ENCODE measurements at regions not wholly inside any gene's neighbourhood (a gene's known extent, or its start where the extent isn't known, plus 50 kb on each side); places are given as distances from the start of the nearest gene placed in this dataset.

DNA sequence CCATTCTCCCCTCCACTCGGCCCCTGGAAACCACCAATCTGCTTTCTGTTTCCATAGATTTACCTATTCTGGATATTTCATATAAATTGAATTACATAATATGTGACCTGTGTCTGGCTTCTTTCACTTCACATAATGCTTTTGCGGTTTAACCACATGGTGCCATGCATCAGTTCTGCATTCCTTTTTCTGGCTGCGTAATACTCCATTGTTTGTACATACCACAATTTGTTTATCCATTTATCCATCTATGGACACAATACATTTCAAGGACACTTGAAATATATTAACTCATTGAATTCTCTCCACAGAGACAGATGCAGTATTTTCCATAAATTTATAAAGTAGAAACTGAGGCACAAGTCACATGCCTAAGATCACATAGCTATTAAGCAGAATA lies 110.3 kb upstream of the ETV6 start:
- TF ChIP-seq GATA2 (IDR thresholded peaks at IDR 0.05; ENCODE audit: low read depth, low read length) (no peak), GATA3 (IDR thresholded peaks at IDR 0.05; ENCODE audit: low read depth, low read length) (no peak)
